SU-DHL-6 (cell line): ENCODE measurements at regions not wholly inside any gene's neighbourhood (a gene's known extent, or its start where the extent isn't known, plus 50 kb on each side); places are given as distances from the start of the nearest gene placed in this dataset.

Source experiments
- H2AFZ ChIP-seq: fragments of 200-600 bp; sonication (generic); 2 replicates; pipeline ENCODE4 v1.6.1; 2014; ENCODE audit warnings: low read depth, mild to moderate bottlenecking, moderate library complexity, mixed read lengths, antibody characterized with exemption, low read length; ENCODE audit not compliant: severe bottlenecking
- H3F3A ChIP-seq: fragments of 200-600 bp; shearing (Covaris generic); 2 replicates; pipeline ENCODE4 v1.6.0; 2016; ENCODE audit warnings: antibody characterized with exemption, mild to moderate bottlenecking; ENCODE audit not compliant: insufficient read depth
- H3K27ac ChIP-seq: fragments of 200-600 bp; sonication (generic); 2 replicates; pipeline ENCODE4 v1.5.1; 2016; ENCODE audit warnings: low read depth, mild to moderate bottlenecking, low read length, moderate library complexity, mixed read lengths
- H3K27me3 ChIP-seq: fragments of 200-600 bp; sonication (generic), shearing (Covaris generic); 2 replicates; pipeline ENCODE4 v1.6.0; 2014; ENCODE audit warnings: mild to moderate bottlenecking, low read length
- H3K36me3 ChIP-seq: fragments of 200-600 bp; sonication (generic); 2 replicates; pipeline ENCODE4 v1.6.1; 2014; ENCODE audit warnings: mild to moderate bottlenecking, low read length, mixed read lengths
- H3K4me2 ChIP-seq: fragments of 300-600, 200-600 bp; shearing (Covaris generic), sonication (generic); 2 replicates; pipeline ENCODE4 v1.6.0; 2014; ENCODE audit warnings: low read length, low read depth, mild to moderate bottlenecking; ENCODE audit not compliant: poor library complexity, severe bottlenecking
- H3K4me3 ChIP-seq: fragments of 200-600 bp; sonication (generic); 2 replicates; pipeline ENCODE4 v1.5.1; 2014; ENCODE audit warnings: antibody characterized with exemption, low read length, mild to moderate bottlenecking, mixed read lengths; ENCODE audit not compliant: insufficient read depth, poor library complexity, severe bottlenecking
- H3K79me2 ChIP-seq: fragments of 200-600 bp; sonication (generic); 2 replicates; pipeline ENCODE4 v1.6.1; 2014; ENCODE audit warnings: mild to moderate bottlenecking, low read length, moderate library complexity; ENCODE audit not compliant: insufficient read depth
- H3K9ac ChIP-seq: fragments of 200-600 bp; sonication (generic); 2 replicates; pipeline ENCODE4 v1.7.0; 2014; ENCODE audit warnings: mild to moderate bottlenecking, low read length
- H3K9me2 ChIP-seq: fragments of 200-600 bp; sonication (generic); replicated peaks from 2 replicates; pipeline ENCODE4 v1.6.1; 2014; ENCODE audit warnings: low read length; ENCODE audit not compliant: insufficient read depth
- H3K9me3 ChIP-seq: fragments of 200-600 bp; sonication (generic); 2 replicates; pipeline ENCODE4 v1.6.1; 2014; ENCODE audit warnings: low read length, mixed read lengths; ENCODE audit not compliant: insufficient read depth
- H4K20me1 ChIP-seq: fragments of 200-600 bp; sonication (generic); 2 replicates; pipeline ENCODE4 v1.6.1; 2014; ENCODE audit warnings: low read depth, mild to moderate bottlenecking, antibody characterized with exemption, low read length, moderate library complexity, mixed read lengths
- CTCF ChIP-seq: fragments of 200-600 bp; sonication (generic); IDR thresholded peaks from one replicate; pipeline ENCODE4 v1.5.1; 2017; ENCODE audit warnings: antibody characterized with exemption, mild to moderate bottlenecking, low read length, moderate library complexity; ENCODE audit not compliant: insufficient read depth, poor library complexity, severe bottlenecking
- EZH2phosphoT487 ChIP-seq: fragments of 200-600 bp; sonication (generic), shearing (Covaris generic); conservative IDR thresholded peaks from 2 replicates; pipeline ENCODE4 v1.6.1; 2018; ENCODE audit warnings: mild to moderate bottlenecking, antibody characterized with exemption, low read length, moderate library complexity, mixed read lengths

GRCh38 chr7:67588631-67589030 is 592.0 kb downstream of the TYW1 start:
- no peak overlapping the region for H3K27ac ChIP-seq
- H2AFZ ChIP-seq, result no peak overlapping the region
- no peaks in the 10 kb centered on the region for H3K9me2 ChIP-seq
- TF ChIP-seq EZH2phosphoT487, result no peak
- no peak for TF ChIP-seq CTCF
- no peaks in the 10 kb centered on the region for H3K9me3 ChIP-seq
- H3K27me3 ChIP-seq, result no peaks in the 10 kb centered on the region
- no peaks in the 10 kb centered on the region for H3K79me2 ChIP-seq
- H3F3A ChIP-seq, result no peaks in the 10 kb centered on the region
- H3K4me3 ChIP-seq, result no peak overlapping the region
- no peak overlapping the region for H3K9ac ChIP-seq
- no peak overlapping the region for H3K4me2 ChIP-seq
- no peaks in the 10 kb centered on the region for H3K36me3 ChIP-seq
- no peaks in the 10 kb centered on the region for H4K20me1 ChIP-seq

- Histone ChIP-seq H3K79me2 (no peaks in the 10 kb centered on the region), H3K27ac (no peak overlapping the region), H2AFZ (no peak overlapping the region), H3K4me2 (no peak overlapping the region), H4K20me1 (no peaks in the 10 kb centered on the region), H3K9ac (no peak overlapping the region), H3K27me3 (no peaks in the 10 kb centered on the region), H3K9me3 (no peaks in the 10 kb centered on the region), H3K4me3 (no peak overlapping the region), H3F3A (no peaks in the 10 kb centered on the region), H3K36me3 (no peaks in the 10 kb centered on the region), H3K9me2 (no peaks in the 10 kb centered on the region)
- no peak for TF ChIP-seq EZH2phosphoT487
- no peak for TF ChIP-seq CTCF
These were observed 592.5 kb downstream of the TYW1 start for GRCh38 chr7:67589183-67589582.

- H2AFZ ChIP-seq, result no peak overlapping the region
- no peaks in the 10 kb centered on the region for H3K9me2 ChIP-seq
- H3K9me3 ChIP-seq, result no peaks in the 10 kb centered on the region
- no peak overlapping the region for H3K4me2 ChIP-seq
- no peak overlapping the region for H3K27ac ChIP-seq
- no peaks in the 10 kb centered on the region for H3K36me3 ChIP-seq
- TF ChIP-seq EZH2phosphoT487 (no peak), CTCF (no peak)
- H3F3A ChIP-seq, result no peaks in the 10 kb centered on the region
- no peaks in the 10 kb centered on the region for H3K79me2 ChIP-seq
- H3K27me3 ChIP-seq, result no peaks in the 10 kb centered on the region
- no peak overlapping the region for H3K9ac ChIP-seq
- no peak overlapping the region for H3K4me3 ChIP-seq
- no peaks in the 10 kb centered on the region for H4K20me1 ChIP-seq
These were observed 594.0 kb downstream of the TYW1 start for GRCh38 chr7:67590649-67591048.
